Peyer's patch (tissue), 4 donors: ENCODE measurements at regions not wholly inside any gene's neighbourhood (a gene's known extent, or its start where the extent isn't known, plus 50 kb on each side); places are given as distances from the start of the nearest gene placed in this dataset.

Source experiments
- DNase-seq, 3 donors: peaks; one replicate each; pipeline ENCODE4 v3.0.0-alpha.2; 2017 to 2019
- H3K27ac ChIP-seq, 4 donors: fragments of 200-600 bp; sonication (generic); one replicate each; pipeline ENCODE4 v1.5.1; 2016 to 2019
- H3K27me3 ChIP-seq, 2 donors: fragments of 200-600 bp; sonication (generic); one replicate each; pipeline ENCODE4 v1.5.1; 2019
- H3K36me3 ChIP-seq, 3 donors: fragments of 200-600 bp; sonication (generic); one replicate each; pipeline ENCODE4 v1.5.1; 2016 to 2019
- H3K4me1 ChIP-seq, 4 donors: fragments of 200-600 bp; sonication (generic); one replicate each; pipeline ENCODE4 v1.5.1; 2016 to 2019
- H3K4me3 ChIP-seq, 4 donors: fragments of 200-600 bp; sonication (generic); 1 replicate in 3 of 4; 2 replicates in 1 of 4; pipeline ENCODE4 v1.5.1; 2016 to 2019; ENCODE audit warnings: mild to moderate bottlenecking in 1 of 4
- H3K9me3 ChIP-seq, 4 donors: fragments of 200-600 bp; sonication (generic); one replicate each; pipeline ENCODE4 v1.5.1; 2016 to 2019; ENCODE audit warnings: mild to moderate bottlenecking in 1 of 4
- POLR2A ChIP-seq, 2 donors: fragments of 450-650 bp; IDR thresholded peaks; one replicate each; pipeline ENCODE4 v1.5.1; 2017; ENCODE audit warnings: antibody characterized with exemption in 2 of 2, mild to moderate bottlenecking in 2 of 2, moderate library complexity in 2 of 2
- TF ChIP-seq, protein P1 (sequence below), 6 experiments: fragments of 450-650 bp in 4 of 6; fragments of 200-600 bp in 2 of 6; sonication (generic) in 1 of 6; IDR thresholded peaks; one replicate each; pipeline ENCODE4 v1.5.1; 2017 to 2019; ENCODE audit warnings: antibody characterized with exemption in 6 of 6, mild to moderate bottlenecking in 3 of 6, moderate library complexity in 1 of 6

- Histone ChIP-seq H3K36me3 (no peaks in the 10 kb centered on the region), H3K4me1 (no peaks in the 10 kb centered on the region), H3K27me3 (no peaks in the 10 kb centered on the region), H3K4me3 (no peak overlapping the region), H3K27ac (no peak overlapping the region), H3K9me3 (no peaks in the 10 kb centered on the region)
- DNase-seq: no peak
- no peak for TF ChIP-seq POLR2A (IDR thresholded peaks at IDR 0.05)
- TF ChIP-seq, protein P1, sequence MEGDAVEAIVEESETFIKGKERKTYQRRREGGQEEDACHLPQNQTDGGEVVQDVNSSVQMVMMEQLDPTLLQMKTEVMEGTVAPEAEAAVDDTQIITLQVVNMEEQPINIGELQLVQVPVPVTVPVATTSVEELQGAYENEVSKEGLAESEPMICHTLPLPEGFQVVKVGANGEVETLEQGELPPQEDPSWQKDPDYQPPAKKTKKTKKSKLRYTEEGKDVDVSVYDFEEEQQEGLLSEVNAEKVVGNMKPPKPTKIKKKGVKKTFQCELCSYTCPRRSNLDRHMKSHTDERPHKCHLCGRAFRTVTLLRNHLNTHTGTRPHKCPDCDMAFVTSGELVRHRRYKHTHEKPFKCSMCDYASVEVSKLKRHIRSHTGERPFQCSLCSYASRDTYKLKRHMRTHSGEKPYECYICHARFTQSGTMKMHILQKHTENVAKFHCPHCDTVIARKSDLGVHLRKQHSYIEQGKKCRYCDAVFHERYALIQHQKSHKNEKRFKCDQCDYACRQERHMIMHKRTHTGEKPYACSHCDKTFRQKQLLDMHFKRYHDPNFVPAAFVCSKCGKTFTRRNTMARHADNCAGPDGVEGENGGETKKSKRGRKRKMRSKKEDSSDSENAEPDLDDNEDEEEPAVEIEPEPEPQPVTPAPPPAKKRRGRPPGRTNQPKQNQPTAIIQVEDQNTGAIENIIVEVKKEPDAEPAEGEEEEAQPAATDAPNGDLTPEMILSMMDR (IDR thresholded peaks at IDR 0.05): no peak
These were observed 140.4 kb downstream of the ZNF518B start for GRCh38 chr4:10316851-10317250.

DNA sequence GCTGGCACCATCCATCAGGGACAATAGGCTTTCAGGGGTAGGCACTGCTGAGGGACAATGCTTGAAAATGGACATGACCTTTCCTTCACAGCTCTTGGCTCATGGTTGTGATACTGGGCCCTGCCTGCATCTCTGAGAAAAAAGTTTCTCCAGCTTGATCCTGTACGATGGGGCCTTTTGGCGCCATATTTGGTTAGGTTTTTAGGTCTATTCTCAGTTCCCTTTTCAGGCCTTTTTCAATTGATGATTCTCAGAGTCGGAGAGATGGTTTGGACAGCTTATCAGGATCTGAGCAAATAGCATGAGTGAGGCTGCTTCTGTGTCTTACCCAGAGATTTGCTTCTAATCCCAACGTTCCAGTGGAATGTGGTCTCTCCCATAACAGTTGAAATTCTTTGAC is 141.6 kb downstream of the ZNF518B start:
- Histone ChIP-seq H3K4me1 (no peaks in the 10 kb centered on the region), H3K4me3 (no peak overlapping the region), H3K9me3 (no peaks in the 10 kb centered on the region)

DNA sequence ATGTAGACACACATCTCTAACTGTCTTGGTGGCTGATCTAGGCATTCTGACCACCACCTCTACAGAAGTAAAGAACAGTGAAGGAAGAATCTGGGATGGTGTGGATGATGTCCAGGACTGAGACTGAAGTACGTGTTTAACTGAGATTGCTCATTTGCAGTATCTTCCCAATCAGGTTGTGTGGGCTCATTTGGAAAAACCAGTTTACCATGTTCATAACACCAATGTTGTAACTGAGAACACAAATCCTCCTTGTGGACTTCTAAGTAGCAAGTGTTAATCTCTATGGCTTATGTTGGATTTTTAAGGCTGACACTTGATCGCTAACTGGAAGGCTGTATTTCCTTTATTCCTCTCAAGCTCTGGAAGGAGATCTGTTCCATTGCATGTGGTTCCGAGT is 144.7 kb downstream of the ZNF518B start:
- H3K27me3 ChIP-seq: no peaks in the 10 kb centered on the region
- no peak overlapping the region for H3K27ac ChIP-seq
- no peak overlapping the region for H3K4me3 ChIP-seq
- no peaks in the 10 kb centered on the region for H3K9me3 ChIP-seq
- H3K4me1 ChIP-seq: no peaks in the 10 kb centered on the region
- no peaks in the 10 kb centered on the region for H3K36me3 ChIP-seq
- TF ChIP-seq, protein P1 (IDR thresholded peaks at IDR 0.05): no peak
- no peak for TF ChIP-seq POLR2A (IDR thresholded peaks at IDR 0.05)
- no peak for DNase-seq

More for the DNA sequence above, 141.6 kb downstream of the ZNF518B start:
- TF ChIP-seq POLR2A (IDR thresholded peaks at IDR 0.05): no peak
- TF ChIP-seq, protein P1 (IDR thresholded peaks at IDR 0.05): no peak
- no peak overlapping the region for H3K27ac ChIP-seq
- no peak for DNase-seq
- no peaks in the 10 kb centered on the region for H3K36me3 ChIP-seq
- H3K27me3 ChIP-seq: no peaks in the 10 kb centered on the region

DNA sequence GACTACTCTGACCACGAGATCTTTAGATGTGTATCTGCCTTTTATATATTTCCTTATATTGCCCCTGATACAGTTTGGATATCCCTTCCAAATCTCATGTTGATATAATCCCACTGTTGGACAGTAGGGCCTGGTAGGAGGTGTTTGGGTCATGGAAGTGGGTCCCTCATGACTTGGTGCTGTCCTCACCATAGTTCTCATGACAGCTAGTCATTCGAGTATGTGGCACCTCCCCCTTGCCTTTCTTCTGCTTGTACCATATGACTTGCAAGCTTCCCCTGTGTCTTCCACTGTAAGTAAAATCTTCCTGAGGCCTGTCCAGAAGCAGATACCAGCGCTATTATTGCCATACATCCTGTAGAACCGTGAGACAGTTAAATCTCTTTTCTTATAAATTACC is 145.3 kb downstream of the ZNF518B start:
- Histone ChIP-seq H3K27ac (no peak overlapping the region), H3K27me3 (no peaks in the 10 kb centered on the region), H3K4me1 (no peaks in the 10 kb centered on the region), H3K36me3 (no peaks in the 10 kb centered on the region), H3K4me3 (no peak overlapping the region), H3K9me3 (no peaks in the 10 kb centered on the region)
- TF ChIP-seq, protein P1 (IDR thresholded peaks at IDR 0.05): no peak
- TF ChIP-seq POLR2A (IDR thresholded peaks at IDR 0.05): no peak
- no peak for DNase-seq

DNA sequence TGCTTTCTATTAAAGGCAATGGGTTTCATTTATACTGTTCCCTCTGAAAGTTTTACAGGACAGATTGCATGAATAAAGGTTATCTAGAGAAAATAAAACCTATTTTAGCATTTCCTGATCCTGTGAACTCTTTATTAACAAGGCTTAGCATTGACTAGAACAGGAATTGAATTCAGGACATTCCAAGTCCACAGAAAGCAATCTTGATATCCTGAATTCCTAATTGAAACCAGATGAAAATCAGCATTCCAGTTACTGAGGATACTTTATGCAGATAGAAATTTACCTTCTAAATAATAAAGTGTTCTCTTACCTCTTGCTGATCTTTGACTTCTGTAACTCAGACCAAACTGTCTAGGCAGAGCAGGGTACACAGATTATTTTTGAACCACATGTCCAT is 151.4 kb downstream of the ZNF518B start:
- H3K4me1 ChIP-seq: no peaks in the 10 kb centered on the region
- no peak for DNase-seq
- H3K36me3 ChIP-seq: no peaks in the 10 kb centered on the region
- H3K9me3 ChIP-seq: no peaks in the 10 kb centered on the region
- no peak for TF ChIP-seq POLR2A (IDR thresholded peaks at IDR 0.05)
- TF ChIP-seq, protein P1 (IDR thresholded peaks at IDR 0.05): no peak
- no peak overlapping the region for H3K4me3 ChIP-seq
- no peaks in the 10 kb centered on the region for H3K27me3 ChIP-seq
- no peak overlapping the region for H3K27ac ChIP-seq

DNA sequence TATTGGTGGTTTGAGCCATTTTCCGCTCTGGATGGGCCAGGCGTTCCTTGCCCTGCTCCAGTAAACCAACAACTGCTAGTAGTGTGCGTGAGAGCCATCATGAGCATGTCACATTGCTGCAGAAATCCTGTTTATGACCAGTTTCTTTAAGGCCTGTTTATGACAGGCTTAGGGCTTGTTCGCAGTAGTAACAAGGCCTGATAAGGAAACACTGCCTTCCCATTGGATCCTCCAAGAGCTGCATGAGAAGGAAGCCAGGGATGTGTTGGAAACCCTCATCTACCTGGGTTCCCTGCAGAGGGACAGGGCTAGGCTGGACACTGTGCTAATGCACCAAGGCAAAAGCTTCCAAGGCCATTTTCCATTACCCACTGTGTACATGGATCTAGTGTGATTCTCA is 153.9 kb downstream of the ZNF518B start:
- DNase-seq: no peak
- H3K27ac ChIP-seq: no peak overlapping the region
- no peaks in the 10 kb centered on the region for H3K36me3 ChIP-seq
- no peaks in the 10 kb centered on the region for H3K4me1 ChIP-seq
- H3K27me3 ChIP-seq: no peaks in the 10 kb centered on the region
- TF ChIP-seq POLR2A (IDR thresholded peaks at IDR 0.05): no peak
- TF ChIP-seq, protein P1 (IDR thresholded peaks at IDR 0.05): no peak
- no peaks in the 10 kb centered on the region for H3K9me3 ChIP-seq
- H3K4me3 ChIP-seq: no peak overlapping the region
